Tibial nerve (tissue), 4 donors: ENCODE measurements at regions not wholly inside any gene's neighbourhood (a gene's known extent, or its start where the extent isn't known, plus 50 kb on each side); places are given as distances from the start of the nearest gene placed in this dataset.

Experiments used
- DNase-seq, 2 donors: peaks; one replicate each; pipeline ENCODE4 v3.0.0-alpha.2; 2019; ENCODE audit warnings: low spot score in 2 of 2
- H3K27ac ChIP-seq, 4 donors: fragments of 200-600 bp; sonication (generic) in 3 of 4; one replicate each; pipeline ENCODE4 v1.5.1; 2017 to 2019; ENCODE audit warnings: mild to moderate bottlenecking in 1 of 4
- H3K27me3 ChIP-seq, 2 donors: fragments of 200-600 bp; sonication (generic) in 1 of 2; one replicate each; pipeline versions ENCODE4 v1.5.1 to v1.6.0; 2017 to 2019
- H3K36me3 ChIP-seq, 3 donors: fragments of 200-600 bp; sonication (generic); one replicate each; pipeline ENCODE4 v1.5.1; 2018 to 2019
- H3K4me1 ChIP-seq, 4 donors: fragments of 200-600 bp; sonication (generic) in 3 of 4; one replicate each; pipeline ENCODE4 v1.5.1; 2017 to 2019
- H3K4me3 ChIP-seq, 4 donors: fragments of 200-600 bp; sonication (generic) in 3 of 4; one replicate each; pipeline ENCODE4 v1.5.1; 2017 to 2019; ENCODE audit warnings: mild to moderate bottlenecking in 1 of 4, moderate library complexity in 1 of 4
- H3K9me3 ChIP-seq, 4 donors: fragments of 200-600 bp; sonication (generic) in 3 of 4; one replicate each; pipeline ENCODE4 v1.5.1; 2017 to 2019
- CTCF ChIP-seq, 5 experiments: fragments of 200-600 bp in 3 of 5; fragments of 450-650 bp in 2 of 5; sonication (generic) in 3 of 5; IDR thresholded peaks; one replicate each; pipeline ENCODE4 v1.5.1; 2016 to 2019; ENCODE audit warnings: antibody characterized with exemption in 5 of 5, mild to moderate bottlenecking in 3 of 5, moderate library complexity in 2 of 5
- EP300 ChIP-seq, 2 donors: sonication (generic); formaldehyde crosslinking; IDR thresholded peaks; one replicate each; pipeline ENCODE4 v1.6.1; 2017; ENCODE audit warnings: antibody characterized with exemption in 2 of 2, mild to moderate bottlenecking in 1 of 2
- POLR2A ChIP-seq, 2 donors: fragments of 450-650 bp; IDR thresholded peaks; one replicate each; pipeline ENCODE4 v1.6.1; 2017; ENCODE audit warnings: antibody characterized with exemption in 2 of 2, mild to moderate bottlenecking in 2 of 2, moderate library complexity in 2 of 2
- WGBS, 2 donors: methylation state at CpG; one replicate each; pipeline ENCODE4 v1.1.5; 2018; 5-methylcytosine and 5-hydroxymethylcytosine counted together

GRCh38 chr21:18524097-18524880 is 120.7 kb upstream of the TMPRSS15 start:
- 60 to 67% methylated on average over 7 of the region's 7 CpGs for WGBS, 2 donors
- DNase-seq = no peak

GRCh38 chr21:18529254-18529653 is 125.7 kb upstream of the TMPRSS15 start:
- H3K4me3 ChIP-seq = no peak overlapping the region
- no peaks in the 10 kb centered on the region for H3K27me3 ChIP-seq
- 8 to 12% methylated on average over 1 of the region's 1 CpG for WGBS, 2 donors
- H3K9me3 ChIP-seq = no peaks in the 10 kb centered on the region
- no peak for DNase-seq
- no peak for TF ChIP-seq CTCF (IDR thresholded peaks at IDR 0.05)
- no peak for TF ChIP-seq EP300 (IDR thresholded peaks at IDR 0.05)
- no peak for TF ChIP-seq POLR2A (IDR thresholded peaks at IDR 0.05)
- H3K27ac ChIP-seq = no peak overlapping the region
- H3K4me1 ChIP-seq = no peaks in the 10 kb centered on the region
- H3K36me3 ChIP-seq = no peaks in the 10 kb centered on the region

More at GRCh38 chr21:18524097-18524880, 120.7 kb upstream of the TMPRSS15 start:
- H3K4me3 ChIP-seq = no peak overlapping the region
- no peaks in the 10 kb centered on the region for H3K36me3 ChIP-seq
- no peak overlapping the region for H3K27ac ChIP-seq
- H3K9me3 ChIP-seq = no peaks in the 10 kb centered on the region
- no peaks in the 10 kb centered on the region for H3K27me3 ChIP-seq
- TF ChIP-seq CTCF (IDR thresholded peaks at IDR 0.05) (no peak), EP300 (IDR thresholded peaks at IDR 0.05) (no peak), POLR2A (IDR thresholded peaks at IDR 0.05) (no peak)
- no peaks in the 10 kb centered on the region for H3K4me1 ChIP-seq

- Histone ChIP-seq H3K9me3 (no peaks in the 10 kb centered on the region), H3K4me3 (no peak overlapping the region), H3K27ac (no peak overlapping the region), H3K27me3 (no peaks in the 10 kb centered on the region), H3K4me1 (no peaks in the 10 kb centered on the region), H3K36me3 (no peaks in the 10 kb centered on the region)
- WGBS, 2 donors = 53 to 60% methylated on average over 2 of the region's 2 CpGs
- no peak for DNase-seq
- TF ChIP-seq EP300 (IDR thresholded peaks at IDR 0.05) = no peak
- TF ChIP-seq CTCF (IDR thresholded peaks at IDR 0.05) = no peak
- no peak for TF ChIP-seq POLR2A (IDR thresholded peaks at IDR 0.05)
Observed at GRCh38 chr21:18542081-18542480, 138.5 kb upstream of the TMPRSS15 start.

GRCh38 chr21:18545908-18546307 is 142.3 kb upstream of the TMPRSS15 start:
- Histone ChIP-seq H3K36me3 (no peaks in the 10 kb centered on the region), H3K9me3 (no peaks in the 10 kb centered on the region), H3K4me1 (no peaks in the 10 kb centered on the region), H3K27me3 (no peaks in the 10 kb centered on the region), H3K27ac (no peak overlapping the region), H3K4me3 (no peak overlapping the region)
- 66 to 90% methylated on average over 1 of the region's 1 CpG for WGBS, 2 donors
- no peak for DNase-seq
- no peak for TF ChIP-seq CTCF (IDR thresholded peaks at IDR 0.05)
- TF ChIP-seq EP300 (IDR thresholded peaks at IDR 0.05) = no peak
- no peak for TF ChIP-seq POLR2A (IDR thresholded peaks at IDR 0.05)

GRCh38 chr21:18547347-18547746 is 143.8 kb upstream of the TMPRSS15 start:
- Histone ChIP-seq H3K36me3 (no peaks in the 10 kb centered on the region), H3K4me1 (no peaks in the 10 kb centered on the region), H3K27me3 (no peaks in the 10 kb centered on the region), H3K27ac (no peak overlapping the region), H3K9me3 (no peaks in the 10 kb centered on the region), H3K4me3 (no peak overlapping the region)
- WGBS, 2 donors = 91 to 92% methylated on average over 1 of the region's 1 CpG
- TF ChIP-seq POLR2A (IDR thresholded peaks at IDR 0.05) (no peak), EP300 (IDR thresholded peaks at IDR 0.05) (no peak), CTCF (IDR thresholded peaks at IDR 0.05) (no peak)
- DNase-seq = no peak
